DND-41 (cell line): ENCODE measurements at regions not wholly inside any gene's neighbourhood (a gene's known extent, or its start where the extent isn't known, plus 50 kb on each side); places are given as distances from the start of the nearest gene placed in this dataset.

Source experiments
- ATAC-seq: fragments of 200-7000 bp; cut with Tn5 transposase; 3 replicates; pipeline ENCODE4 v1.9.1; 2021; ENCODE audit warnings: low read depth; ENCODE audit not compliant: insufficient read depth
- DNase-seq: peaks from one replicate; pipeline ENCODE4 v3.0.0-alpha.2; 2020
- H2AFZ ChIP-seq: 2 replicates; pipeline ENCODE4 v1.6.0; 2012; ENCODE audit warnings: low read depth, low read length
- H3K27ac ChIP-seq: 2 replicates; pipeline ENCODE4 v1.5.1; 2012; ENCODE audit warnings: low read length, inconsistent platforms
- H3K27me3 ChIP-seq: fragments of 200-600 bp; sonication (generic); 2 replicates; pipeline ENCODE4 v1.6.0; 2012; ENCODE audit warnings: low read length, mild to moderate bottlenecking, inconsistent platforms; ENCODE audit not compliant: insufficient read depth, poor library complexity
- H3K36me3 ChIP-seq: 2 replicates; pipeline ENCODE4 v1.5.1; 2012; ENCODE audit warnings: low read length, inconsistent platforms; ENCODE audit not compliant: insufficient read depth
- H3K4me1 ChIP-seq: 2 replicates; pipeline ENCODE4 v1.5.1; 2012; ENCODE audit warnings: mild to moderate bottlenecking, low read length; ENCODE audit not compliant: insufficient read depth
- H3K4me2 ChIP-seq: 2 replicates; pipeline ENCODE4 v1.6.0; 2012; ENCODE audit warnings: mild to moderate bottlenecking, moderate library complexity, low read length, inconsistent platforms; ENCODE audit not compliant: insufficient read depth
- H3K4me3 ChIP-seq, 2 experiments: fragments of 200-600 bp in 1 of 2; shearing (Covaris generic) in 1 of 2; 2 replicates each; pipeline ENCODE4 v1.5.1; 2012 to 2016; ENCODE audit warnings: inconsistent platforms in 2 of 2, low read length in 2 of 2, mild to moderate bottlenecking in 2 of 2, low read depth in 1 of 2, moderate library complexity in 1 of 2
- H3K79me2 ChIP-seq: 2 replicates; pipeline ENCODE4 v1.6.0; 2012; ENCODE audit warnings: low read length, inconsistent platforms; ENCODE audit not compliant: insufficient read depth
- H3K9ac ChIP-seq: 2 replicates; pipeline ENCODE4 v1.6.0; 2012; ENCODE audit warnings: low read depth, mild to moderate bottlenecking, inconsistent platforms, low read length, moderate library complexity
- H3K9me3 ChIP-seq: 2 replicates; pipeline ENCODE4 v1.5.1; 2012; ENCODE audit warnings: low read length, moderate library complexity, mild to moderate bottlenecking, inconsistent platforms; ENCODE audit not compliant: insufficient read depth, severe bottlenecking
- H4K20me1 ChIP-seq: 2 replicates; pipeline ENCODE4 v1.6.0; 2012; ENCODE audit warnings: low read length; ENCODE audit not compliant: insufficient read depth
- CTCF ChIP-seq: IDR thresholded peaks from 2 replicates; pipeline ENCODE4 v1.5.1; 2012; ENCODE audit warnings: borderline replicate concordance, low read length, moderate library complexity, mild to moderate bottlenecking; ENCODE audit not compliant: poor library complexity, severe bottlenecking; ENCODE audit errors: extremely low read depth
- EZH2 ChIP-seq: IDR thresholded peaks from 3 replicates; pipeline ENCODE4 v1.6.1; 2012; ENCODE audit warnings: borderline replicate concordance, low read depth, mild to moderate bottlenecking, moderate library complexity, low read length, inconsistent platforms; ENCODE audit not compliant: severe bottlenecking

- no peak for DNase-seq
- Histone ChIP-seq H3K27me3 (no peaks in the 10 kb centered on the region), H3K9ac (no peak overlapping the region), H3K27ac (no peak overlapping the region), H4K20me1 (no peaks in the 10 kb centered on the region), H3K79me2 (no peaks in the 10 kb centered on the region), H3K4me3 (no peak overlapping the region), H3K36me3 (no peaks in the 10 kb centered on the region), H3K9me3 (no peaks in the 10 kb centered on the region), H3K4me1 (no peaks in the 10 kb centered on the region), H3K4me2 (no peak overlapping the region), H2AFZ (no peak overlapping the region)
- TF ChIP-seq CTCF = no peak
- TF ChIP-seq EZH2 = no peak
- no peak for ATAC-seq
Measured at GRCh38 chrY:21288908-21289307, 222.2 kb upstream of the RBMY1B start.

GRCh38 chrY:21295206-21295605 is 215.9 kb upstream of the RBMY1B start:
- no peak overlapping the region for H3K27ac ChIP-seq
- H2AFZ ChIP-seq = no peak overlapping the region
- H3K4me3 ChIP-seq = no peak overlapping the region
- H3K9ac ChIP-seq = no peak overlapping the region
- no peaks in the 10 kb centered on the region for H3K4me1 ChIP-seq
- H3K36me3 ChIP-seq = no peaks in the 10 kb centered on the region
- no peak overlapping the region for H3K4me2 ChIP-seq
- H3K79me2 ChIP-seq = no peaks in the 10 kb centered on the region
- H3K9me3 ChIP-seq = no peaks in the 10 kb centered on the region
- no peaks in the 10 kb centered on the region for H3K27me3 ChIP-seq
- ATAC-seq (no peak), DNase-seq (no peak)
- H4K20me1 ChIP-seq = no peaks in the 10 kb centered on the region
- TF ChIP-seq CTCF (no peak), EZH2 (no peak)

GRCh38 chrY:21302278-21302677 is 208.9 kb upstream of the RBMY1B start:
- ATAC-seq (no peak), DNase-seq (no peak)
- Histone ChIP-seq H3K4me3 (no peak overlapping the region), H3K27ac (no peak overlapping the region), H3K27me3 (no peaks in the 10 kb centered on the region), H3K9ac (no peak overlapping the region), H3K9me3 (no peaks in the 10 kb centered on the region), H3K4me2 (no peak overlapping the region), H3K79me2 (no peaks in the 10 kb centered on the region), H2AFZ (no peak overlapping the region), H4K20me1 (no peaks in the 10 kb centered on the region), H3K36me3 (no peaks in the 10 kb centered on the region), H3K4me1 (no peaks in the 10 kb centered on the region)
- TF ChIP-seq EZH2 (no peak), CTCF (no peak)

- no peaks in the 10 kb centered on the region for H3K9me3 ChIP-seq
- no peaks in the 10 kb centered on the region for H3K4me1 ChIP-seq
- no peaks in the 10 kb centered on the region for H3K36me3 ChIP-seq
- no peaks in the 10 kb centered on the region for H3K27me3 ChIP-seq
- no peak overlapping the region for H3K9ac ChIP-seq
- H3K79me2 ChIP-seq = no peaks in the 10 kb centered on the region
- TF ChIP-seq EZH2 (no peak), CTCF (no peak)
- no peak overlapping the region for H3K27ac ChIP-seq
- ATAC-seq = no peak
- no peak overlapping the region for H3K4me3 ChIP-seq
- no peak overlapping the region for H2AFZ ChIP-seq
- DNase-seq = no peak
- no peak overlapping the region for H3K4me2 ChIP-seq
- H4K20me1 ChIP-seq = no peaks in the 10 kb centered on the region
Measured at GRCh38 chrY:21315366-21315765, 195.8 kb upstream of the RBMY1B start.
